GM23338 (cell line): ENCODE measurements at regions not wholly inside any gene's neighbourhood (a gene's known extent, or its start where the extent isn't known, plus 50 kb on each side); places are given as distances from the start of the nearest gene placed in this dataset.

ENCODE experiments used
- ATAC-seq: fragments of 200-7000 bp; cut with Tn5 transposase; 3 replicates; pipeline ENCODE4 v1.9.1; 2020
- DNase-seq: peaks from one replicate; pipeline ENCODE4 v3.0.0-alpha.2; 2015; ENCODE audit warnings: low spot score
- H2AFZ ChIP-seq: fragments of 200-600 bp; sonication (generic); 2 replicates; pipeline ENCODE4 v1.8.0; 2016; ENCODE audit warnings: antibody characterized with exemption, mild to moderate bottlenecking, moderate library complexity
- H3F3A ChIP-seq: fragments of 200-600 bp; sonication (generic); replicated peaks from 2 replicates; pipeline ENCODE4 v1.8.0; 2017; ENCODE audit warnings: antibody characterized with exemption, mixed run types, low read depth
- H3K27ac ChIP-seq: fragments of 200-600 bp; sonication (generic); 2 replicates; pipeline ENCODE4 v1.6.1; 2016; ENCODE audit warnings: low read depth
- H3K27me3 ChIP-seq: fragments of 200-600 bp; sonication (generic); 2 replicates; pipeline ENCODE4 v1.8.0; 2016; ENCODE audit warnings: mild to moderate bottlenecking, mixed run types, moderate library complexity; ENCODE audit not compliant: insufficient read depth
- H3K36me3 ChIP-seq: fragments of 200-600 bp; sonication (generic); 2 replicates; pipeline ENCODE4 v1.8.0; 2016; ENCODE audit warnings: mild to moderate bottlenecking; ENCODE audit not compliant: insufficient read depth
- H3K4me1 ChIP-seq: fragments of 200-600 bp; sonication (generic); 2 replicates; pipeline ENCODE4 v1.8.0; 2016; ENCODE audit warnings: mild to moderate bottlenecking, moderate library complexity; ENCODE audit not compliant: insufficient read depth
- H3K4me2 ChIP-seq: fragments of 200-600 bp; sonication (generic); 2 replicates; pipeline ENCODE4 v1.7.1; 2017; ENCODE audit warnings: mixed run types
- H3K4me3 ChIP-seq: fragments of 200-600 bp; sonication (generic); 2 replicates; pipeline ENCODE4 v1.6.1; 2016; ENCODE audit warnings: mixed run types
- H3K79me2 ChIP-seq: fragments of 200-600 bp; sonication (generic); replicated peaks from 2 replicates; pipeline ENCODE4 v1.8.0; 2017; ENCODE audit warnings: mild to moderate bottlenecking; ENCODE audit not compliant: insufficient read depth
- H3K9me2 ChIP-seq: fragments of 200-600 bp; sonication (generic); 2 replicates; pipeline ENCODE4 v1.8.0; 2017; ENCODE audit not compliant: insufficient read depth
- H4K20me1 ChIP-seq: fragments of 200-600 bp; sonication (generic); replicated peaks from 2 replicates; pipeline ENCODE4 v1.8.0; 2017; ENCODE audit warnings: mild to moderate bottlenecking; ENCODE audit not compliant: insufficient read depth
- H3K27ac Mint-ChIP-seq: 2 replicates; pipeline ENCODE4 v1.8.0; 2020; ENCODE audit warnings: inconsistent platforms, mild to moderate bottlenecking, moderate library complexity, mixed read lengths
- H3K27me3 Mint-ChIP-seq: 3 replicates; pipeline ENCODE4 v1.8.0; 2022; ENCODE audit warnings: low read depth, mild to moderate bottlenecking, moderate library complexity, mixed read lengths, inconsistent platforms; ENCODE audit not compliant: insufficient read depth, poor library complexity
- H3K36me3 Mint-ChIP-seq: 3 replicates; pipeline ENCODE4 v1.8.0; 2021; ENCODE audit warnings: low read depth, mild to moderate bottlenecking, inconsistent platforms, moderate library complexity, mixed read lengths
- H3K4me1 Mint-ChIP-seq: 3 replicates; pipeline ENCODE4 v1.8.0; 2020; ENCODE audit warnings: mild to moderate bottlenecking, inconsistent platforms, mixed read lengths
- H3K4me3 Mint-ChIP-seq: 3 replicates; pipeline ENCODE4 v1.8.0; 2021; ENCODE audit warnings: moderate library complexity, mild to moderate bottlenecking, inconsistent platforms, mixed read lengths
- H3K9me3 Mint-ChIP-seq: 3 replicates; pipeline ENCODE4 v1.8.0; 2020; ENCODE audit warnings: moderate library complexity, mild to moderate bottlenecking, inconsistent platforms, mixed read lengths
- NANOG ChIP-seq: IDR thresholded peaks from 2 replicates; pipeline ENCODE4 v1.6.1; 2016; ENCODE audit warnings: antibody characterized with exemption, borderline replicate concordance
- ZNF114 ChIP-seq: fragments of 250-450 bp; sonication (Bioruptor Pico); IDR thresholded peaks from 2 replicates; pipeline ENCODE4 v1.5.0; 2020; ENCODE audit warnings: mild to moderate bottlenecking, moderate library complexity
- ZNF331 ChIP-seq: fragments of 250-450 bp; sonication (Bioruptor Pico); IDR thresholded peaks from 2 replicates; pipeline ENCODE4 v1.5.0; 2020; ENCODE audit warnings: low read depth, mild to moderate bottlenecking, moderate library complexity
- TF ChIP-seq, protein P1 (sequence below): fragments of 250-450 bp; sonication (Bioruptor Pico); IDR thresholded peaks from 2 replicates; pipeline ENCODE4 v1.5.0; 2020; ENCODE audit warnings: mild to moderate bottlenecking, moderate library complexity
- TF ChIP-seq, protein P2 (sequence below), 2 experiments: fragments of 200-600 bp in 1 of 2; sonication (generic) in 1 of 2; conservative IDR thresholded peaks; 2 replicates each; pipeline versions ENCODE4 v1.5.1 to v1.6.1; 2016 to 2017; ENCODE audit warnings: antibody characterized with exemption in 2 of 2, low read depth in 2 of 2, mild to moderate bottlenecking in 2 of 2, moderate library complexity in 1 of 2

DNA sequence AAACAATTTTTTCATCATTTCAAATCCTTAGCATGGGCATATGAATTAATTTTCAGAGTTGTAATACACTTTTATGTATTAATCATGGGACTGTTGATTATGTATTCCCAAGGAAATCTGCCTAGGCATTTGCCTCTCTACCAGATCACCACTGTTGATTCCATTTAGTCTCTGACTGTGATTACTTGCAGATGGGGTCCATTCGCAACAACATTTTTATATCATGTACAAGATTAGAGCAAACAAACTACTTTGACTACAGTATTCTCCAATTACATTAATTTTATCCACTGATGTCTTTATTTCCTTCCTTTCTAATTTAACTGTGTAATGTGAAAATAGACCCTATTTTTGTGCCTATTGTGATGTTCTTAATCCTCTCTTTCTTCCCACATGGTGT lies 831.4 kb upstream of the SLC35B3 start:
- Histone ChIP-seq H3K4me3 (no peak overlapping the region), H3K27ac (no peak overlapping the region), H4K20me1 (no peaks in the 10 kb centered on the region), H3K36me3 (no peaks in the 10 kb centered on the region), H3K4me1 (no peaks in the 10 kb centered on the region), H3K79me2 (no peaks in the 10 kb centered on the region), H2AFZ (no peak overlapping the region), H3K27me3 (no peaks in the 10 kb centered on the region), H3K4me2 (no peak overlapping the region), H3K9me2 (no peaks in the 10 kb centered on the region; the same call in 1 of the 2 replicates), H3F3A (no peaks in the 10 kb centered on the region)
- no peak for TF ChIP-seq ZNF331 (CRISPR knock-in tag)
- TF ChIP-seq, protein P1, sequence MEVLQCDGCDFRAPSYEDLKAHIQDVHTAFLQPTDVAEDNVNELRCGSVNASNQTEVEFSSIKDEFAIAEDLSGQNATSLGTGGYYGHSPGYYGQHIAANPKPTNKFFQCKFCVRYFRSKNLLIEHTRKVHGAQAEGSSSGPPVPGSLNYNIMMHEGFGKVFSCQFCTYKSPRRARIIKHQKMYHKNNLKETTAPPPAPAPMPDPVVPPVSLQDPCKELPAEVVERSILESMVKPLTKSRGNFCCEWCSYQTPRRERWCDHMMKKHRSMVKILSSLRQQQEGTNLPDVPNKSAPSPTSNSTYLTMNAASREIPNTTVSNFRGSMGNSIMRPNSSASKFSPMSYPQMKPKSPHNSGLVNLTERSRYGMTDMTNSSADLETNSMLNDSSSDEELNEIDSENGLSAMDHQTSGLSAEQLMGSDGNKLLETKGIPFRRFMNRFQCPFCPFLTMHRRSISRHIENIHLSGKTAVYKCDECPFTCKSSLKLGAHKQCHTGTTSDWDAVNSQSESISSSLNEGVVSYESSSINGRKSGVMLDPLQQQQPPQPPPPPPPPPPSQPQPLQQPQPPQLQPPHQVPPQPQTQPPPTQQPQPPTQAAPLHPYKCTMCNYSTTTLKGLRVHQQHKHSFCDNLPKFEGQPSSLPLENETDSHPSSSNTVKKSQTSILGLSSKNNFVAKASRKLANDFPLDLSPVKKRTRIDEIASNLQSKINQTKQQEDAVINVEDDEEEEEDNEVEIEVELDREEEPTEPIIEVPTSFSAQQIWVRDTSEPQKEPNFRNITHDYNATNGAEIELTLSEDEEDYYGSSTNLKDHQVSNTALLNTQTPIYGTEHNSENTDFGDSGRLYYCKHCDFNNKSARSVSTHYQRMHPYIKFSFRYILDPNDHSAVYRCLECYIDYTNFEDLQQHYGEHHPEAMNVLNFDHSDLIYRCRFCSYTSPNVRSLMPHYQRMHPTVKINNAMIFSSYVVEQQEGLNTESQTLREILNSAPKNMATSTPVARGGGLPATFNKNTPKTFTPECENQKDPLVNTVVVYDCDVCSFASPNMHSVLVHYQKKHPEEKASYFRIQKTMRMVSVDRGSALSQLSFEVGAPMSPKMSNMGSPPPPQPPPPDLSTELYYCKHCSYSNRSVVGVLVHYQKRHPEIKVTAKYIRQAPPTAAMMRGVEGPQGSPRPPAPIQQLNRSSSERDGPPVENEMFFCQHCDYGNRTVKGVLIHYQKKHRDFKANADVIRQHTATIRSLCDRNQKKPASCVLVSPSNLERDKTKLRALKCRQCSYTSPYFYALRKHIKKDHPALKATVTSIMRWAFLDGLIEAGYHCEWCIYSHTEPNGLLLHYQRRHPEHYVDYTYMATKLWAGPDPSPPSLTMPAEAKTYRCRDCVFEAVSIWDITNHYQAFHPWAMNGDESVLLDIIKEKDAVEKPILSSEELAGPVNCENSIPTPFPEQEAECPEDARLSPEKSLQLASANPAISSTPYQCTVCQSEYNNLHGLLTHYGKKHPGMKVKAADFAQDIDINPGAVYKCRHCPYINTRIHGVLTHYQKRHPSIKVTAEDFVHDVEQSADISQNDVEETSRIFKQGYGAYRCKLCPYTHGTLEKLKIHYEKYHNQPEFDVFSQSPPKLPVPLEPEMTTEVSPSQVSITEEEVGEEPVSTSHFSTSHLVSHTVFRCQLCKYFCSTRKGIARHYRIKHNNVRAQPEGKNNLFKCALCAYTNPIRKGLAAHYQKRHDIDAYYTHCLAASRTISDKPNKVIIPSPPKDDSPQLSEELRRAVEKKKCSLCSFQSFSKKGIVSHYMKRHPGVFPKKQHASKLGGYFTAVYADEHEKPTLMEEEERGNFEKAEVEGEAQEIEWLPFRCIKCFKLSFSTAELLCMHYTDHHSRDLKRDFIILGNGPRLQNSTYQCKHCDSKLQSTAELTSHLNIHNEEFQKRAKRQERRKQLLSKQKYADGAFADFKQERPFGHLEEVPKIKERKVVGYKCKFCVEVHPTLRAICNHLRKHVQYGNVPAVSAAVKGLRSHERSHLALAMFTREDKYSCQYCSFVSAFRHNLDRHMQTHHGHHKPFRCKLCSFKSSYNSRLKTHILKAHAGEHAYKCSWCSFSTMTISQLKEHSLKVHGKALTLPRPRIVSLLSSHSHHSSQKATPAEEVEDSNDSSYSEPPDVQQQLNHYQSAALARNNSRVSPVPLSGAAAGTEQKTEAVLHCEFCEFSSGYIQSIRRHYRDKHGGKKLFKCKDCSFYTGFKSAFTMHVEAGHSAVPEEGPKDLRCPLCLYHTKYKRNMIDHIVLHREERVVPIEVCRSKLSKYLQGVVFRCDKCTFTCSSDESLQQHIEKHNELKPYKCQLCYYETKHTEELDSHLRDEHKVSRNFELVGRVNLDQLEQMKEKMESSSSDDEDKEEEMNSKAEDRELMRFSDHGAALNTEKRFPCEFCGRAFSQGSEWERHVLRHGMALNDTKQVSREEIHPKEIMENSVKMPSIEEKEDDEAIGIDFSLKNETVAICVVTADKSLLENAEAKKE (CRISPR knock-in tag) = no peak
- no peak for TF ChIP-seq ZNF114 (CRISPR knock-in tag)
- TF ChIP-seq NANOG = no peak
- TF ChIP-seq, protein P2, sequence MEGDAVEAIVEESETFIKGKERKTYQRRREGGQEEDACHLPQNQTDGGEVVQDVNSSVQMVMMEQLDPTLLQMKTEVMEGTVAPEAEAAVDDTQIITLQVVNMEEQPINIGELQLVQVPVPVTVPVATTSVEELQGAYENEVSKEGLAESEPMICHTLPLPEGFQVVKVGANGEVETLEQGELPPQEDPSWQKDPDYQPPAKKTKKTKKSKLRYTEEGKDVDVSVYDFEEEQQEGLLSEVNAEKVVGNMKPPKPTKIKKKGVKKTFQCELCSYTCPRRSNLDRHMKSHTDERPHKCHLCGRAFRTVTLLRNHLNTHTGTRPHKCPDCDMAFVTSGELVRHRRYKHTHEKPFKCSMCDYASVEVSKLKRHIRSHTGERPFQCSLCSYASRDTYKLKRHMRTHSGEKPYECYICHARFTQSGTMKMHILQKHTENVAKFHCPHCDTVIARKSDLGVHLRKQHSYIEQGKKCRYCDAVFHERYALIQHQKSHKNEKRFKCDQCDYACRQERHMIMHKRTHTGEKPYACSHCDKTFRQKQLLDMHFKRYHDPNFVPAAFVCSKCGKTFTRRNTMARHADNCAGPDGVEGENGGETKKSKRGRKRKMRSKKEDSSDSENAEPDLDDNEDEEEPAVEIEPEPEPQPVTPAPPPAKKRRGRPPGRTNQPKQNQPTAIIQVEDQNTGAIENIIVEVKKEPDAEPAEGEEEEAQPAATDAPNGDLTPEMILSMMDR (conservative IDR thresholded peaks at IDR 0.05; ENCODE audit: low read depth in 2 of 2) = no peak
- H3K4me3 Mint-ChIP-seq = no peak overlapping the region
- H3K4me1 Mint-ChIP-seq = no peaks in the 10 kb centered on the region
- H3K36me3 Mint-ChIP-seq = peaks cover 7% of the 10 kb centered on the region
- H3K9me3 Mint-ChIP-seq = peaks cover 14% of the 10 kb centered on the region
- no peak overlapping the region for H3K27ac Mint-ChIP-seq
- no peaks in the 10 kb centered on the region for H3K27me3 Mint-ChIP-seq
- DNase-seq = no peak
- ATAC-seq = no peak
